GM12891 (cell line): ENCODE measurements at regions not wholly inside any gene's neighbourhood (a gene's known extent, or its start where the extent isn't known, plus 50 kb on each side); places are given as distances from the start of the nearest gene placed in this dataset.

Source experiments
- POLR2A ChIP-seq: IDR thresholded peaks from 2 replicates; pipeline ENCODE4 v1.6.1; 2011; ENCODE audit warnings: low read depth, low read length, control low read depth
- POLR2AphosphoS5 ChIP-seq: IDR thresholded peaks from 2 replicates; pipeline ENCODE4 v1.6.1; 2011; ENCODE audit warnings: low read depth, low read length, control low read depth
- POU2F2 ChIP-seq: IDR thresholded peaks from 2 replicates; pipeline ENCODE4 v1.6.1; 2011; ENCODE audit warnings: low read depth, mild to moderate bottlenecking, control low read depth, low read length, moderate library complexity
- TAF1 ChIP-seq: IDR thresholded peaks from 2 replicates; pipeline ENCODE4 v1.6.1; 2011; ENCODE audit warnings: low read depth, low read length, control low read depth

DNA sequence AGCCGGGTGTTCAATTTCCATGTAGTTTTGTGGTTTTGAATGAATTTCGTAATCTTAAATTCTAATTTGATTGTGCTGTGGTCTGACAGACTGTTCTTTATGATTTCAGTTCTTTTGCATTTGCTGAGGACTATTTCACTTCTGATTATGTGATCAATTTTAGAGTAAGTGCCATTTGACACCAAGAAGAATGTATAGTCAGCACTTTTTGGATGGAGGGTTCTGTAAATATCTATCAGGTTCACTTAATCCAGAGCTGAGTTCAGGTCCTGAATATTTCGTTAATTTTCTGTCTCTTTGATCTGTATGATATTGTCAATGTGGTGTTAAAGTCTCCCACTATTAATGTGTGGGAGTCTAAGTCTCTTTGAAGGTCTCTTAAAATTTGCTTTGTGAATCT lies 944.9 kb downstream of the TLE4 start:
- TF ChIP-seq POLR2A, result no peak
- no peak for TF ChIP-seq POU2F2
- TF ChIP-seq TAF1, result no peak
- no peak for TF ChIP-seq POLR2AphosphoS5
